HEK293 (cell line): ENCODE measurements at regions not wholly inside any gene's neighbourhood (a gene's known extent, or its start where the extent isn't known, plus 50 kb on each side); places are given as distances from the start of the nearest gene placed in this dataset.

Experiments
- OVOL3 ChIP-seq: fragments of 450-650 bp; formaldehyde crosslinking; IDR thresholded peaks from 2 replicates; pipeline ENCODE4 v1.5.1; 2016; ENCODE audit warnings: missing biosample characterization, missing genetic modification characterization
- ZBTB7A ChIP-seq: fragments of 450-650 bp; formaldehyde crosslinking; IDR thresholded peaks from 2 replicates; pipeline ENCODE4 v1.5.1; 2016; ENCODE audit warnings: low read depth, missing biosample characterization, missing genetic modification characterization
- ZNF274 ChIP-seq, 2 experiments: fragments of 200-500 bp in 1 of 2; fragments of 450-650 bp in 1 of 2; sonication (Bioruptor generic) in 1 of 2; formaldehyde crosslinking in 1 of 2; IDR thresholded peaks; 2 replicates each; pipeline versions ENCODE4 v1.5.1 to v1.6.1; 2014 to 2016; ENCODE audit warnings: borderline replicate concordance in 1 of 2, inconsistent platforms in 1 of 2, low read length in 1 of 2, missing biosample characterization in 1 of 2, missing genetic modification characterization in 1 of 2
- ZNF311 ChIP-seq: fragments of 450-650 bp; formaldehyde crosslinking; IDR thresholded peaks from 2 replicates; pipeline ENCODE4 v1.5.1; 2017; ENCODE audit warnings: missing biosample characterization, missing genetic modification characterization, borderline replicate concordance
- ZNF37A ChIP-seq: fragments of 450-650 bp; IDR thresholded peaks from 2 replicates; pipeline ENCODE4 v1.5.1; 2018; ENCODE audit warnings: missing biosample characterization, missing genetic modification characterization
- ZNF433 ChIP-seq: fragments of 450-650 bp; formaldehyde crosslinking; IDR thresholded peaks from 2 replicates; pipeline ENCODE4 v1.5.1; 2016; ENCODE audit warnings: missing biosample characterization, missing genetic modification characterization, low read depth
- ZNF670 ChIP-seq: fragments of 450-650 bp; formaldehyde crosslinking; IDR thresholded peaks from 2 replicates; pipeline ENCODE4 v1.5.1; 2016; ENCODE audit warnings: missing biosample characterization, missing genetic modification characterization, low read depth
- TF ChIP-seq, protein P1 (sequence below): fragments of 450-650 bp; formaldehyde crosslinking; IDR thresholded peaks from 2 replicates; pipeline ENCODE4 v1.5.1; 2016; ENCODE audit warnings: missing biosample characterization, missing genetic modification characterization
- TF ChIP-seq, protein P2 (sequence below): fragments of 450-650 bp; IDR thresholded peaks from 2 replicates; pipeline ENCODE4 v1.5.1; 2018; ENCODE audit warnings: missing biosample characterization, missing genetic modification characterization
- TF ChIP-seq, protein P3 (sequence below): fragments of 450-650 bp; formaldehyde crosslinking; IDR thresholded peaks from 2 replicates; pipeline ENCODE4 v1.5.1; 2016; ENCODE audit warnings: missing biosample characterization, missing genetic modification characterization
- TF ChIP-seq, protein P4 (sequence below): fragments of 450-650 bp; formaldehyde crosslinking; IDR thresholded peaks from 2 replicates; pipeline ENCODE4 v1.5.1; 2016; ENCODE audit warnings: missing biosample characterization, missing genetic modification characterization
- TF ChIP-seq, protein P5 (sequence below): fragments of 450-650 bp; formaldehyde crosslinking; IDR thresholded peaks from 2 replicates; pipeline ENCODE4 v1.5.1; 2016; ENCODE audit warnings: missing biosample characterization, missing genetic modification characterization, low read depth
- TF ChIP-seq, protein P6 (sequence below): fragments of 450-650 bp; formaldehyde crosslinking; IDR thresholded peaks from 2 replicates; pipeline ENCODE4 v1.5.0; 2017; ENCODE audit warnings: missing biosample characterization, missing genetic modification characterization, borderline replicate concordance
- TF ChIP-seq, protein P7 (sequence below): fragments of 450-650 bp; formaldehyde crosslinking; IDR thresholded peaks from 2 replicates; pipeline ENCODE4 v1.5.1; 2016; ENCODE audit warnings: missing biosample characterization, missing genetic modification characterization, low read depth

DNA sequence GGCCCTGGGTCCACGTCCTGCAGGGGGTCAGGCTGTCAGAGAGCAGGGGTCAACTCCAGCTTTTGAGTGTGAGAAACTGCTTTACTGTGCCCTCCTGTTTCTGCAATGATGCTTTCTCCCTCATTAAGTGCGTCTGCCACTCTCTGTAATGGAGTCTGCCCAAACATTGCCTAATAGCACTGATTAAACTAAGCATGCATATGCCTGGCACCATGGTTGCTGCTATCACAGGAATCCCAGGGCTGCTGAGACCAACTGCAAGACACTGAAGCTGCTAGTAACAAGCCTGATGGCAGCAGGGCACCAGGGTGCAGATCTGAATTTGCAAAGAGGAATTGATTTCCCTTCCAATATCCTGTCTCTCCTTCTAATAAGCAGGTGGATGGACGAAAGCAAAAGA, 125.3 kb downstream of the SLC24A2 start:
- TF ChIP-seq, protein P1, sequence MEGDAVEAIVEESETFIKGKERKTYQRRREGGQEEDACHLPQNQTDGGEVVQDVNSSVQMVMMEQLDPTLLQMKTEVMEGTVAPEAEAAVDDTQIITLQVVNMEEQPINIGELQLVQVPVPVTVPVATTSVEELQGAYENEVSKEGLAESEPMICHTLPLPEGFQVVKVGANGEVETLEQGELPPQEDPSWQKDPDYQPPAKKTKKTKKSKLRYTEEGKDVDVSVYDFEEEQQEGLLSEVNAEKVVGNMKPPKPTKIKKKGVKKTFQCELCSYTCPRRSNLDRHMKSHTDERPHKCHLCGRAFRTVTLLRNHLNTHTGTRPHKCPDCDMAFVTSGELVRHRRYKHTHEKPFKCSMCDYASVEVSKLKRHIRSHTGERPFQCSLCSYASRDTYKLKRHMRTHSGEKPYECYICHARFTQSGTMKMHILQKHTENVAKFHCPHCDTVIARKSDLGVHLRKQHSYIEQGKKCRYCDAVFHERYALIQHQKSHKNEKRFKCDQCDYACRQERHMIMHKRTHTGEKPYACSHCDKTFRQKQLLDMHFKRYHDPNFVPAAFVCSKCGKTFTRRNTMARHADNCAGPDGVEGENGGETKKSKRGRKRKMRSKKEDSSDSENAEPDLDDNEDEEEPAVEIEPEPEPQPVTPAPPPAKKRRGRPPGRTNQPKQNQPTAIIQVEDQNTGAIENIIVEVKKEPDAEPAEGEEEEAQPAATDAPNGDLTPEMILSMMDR (tag by site-specific recombination), result no peak
- TF ChIP-seq ZNF670 (tag by site-specific recombination) (no peak), ZNF433 (tag by site-specific recombination) (no peak), ZNF274 (IDR thresholded peaks at IDR 0.05; ENCODE audit: low read length) (no peak), ZNF274 (tag by site-specific recombination; IDR thresholded peaks at IDR 0.05; ENCODE audit: borderline replicate concordance) (no peak), ZNF37A (tag by site-specific recombination) (no peak), ZBTB7A (tag by site-specific recombination) (no peak), ZNF311 (no peak), OVOL3 (tag by site-specific recombination) (no peak)
- TF ChIP-seq, protein P2, sequence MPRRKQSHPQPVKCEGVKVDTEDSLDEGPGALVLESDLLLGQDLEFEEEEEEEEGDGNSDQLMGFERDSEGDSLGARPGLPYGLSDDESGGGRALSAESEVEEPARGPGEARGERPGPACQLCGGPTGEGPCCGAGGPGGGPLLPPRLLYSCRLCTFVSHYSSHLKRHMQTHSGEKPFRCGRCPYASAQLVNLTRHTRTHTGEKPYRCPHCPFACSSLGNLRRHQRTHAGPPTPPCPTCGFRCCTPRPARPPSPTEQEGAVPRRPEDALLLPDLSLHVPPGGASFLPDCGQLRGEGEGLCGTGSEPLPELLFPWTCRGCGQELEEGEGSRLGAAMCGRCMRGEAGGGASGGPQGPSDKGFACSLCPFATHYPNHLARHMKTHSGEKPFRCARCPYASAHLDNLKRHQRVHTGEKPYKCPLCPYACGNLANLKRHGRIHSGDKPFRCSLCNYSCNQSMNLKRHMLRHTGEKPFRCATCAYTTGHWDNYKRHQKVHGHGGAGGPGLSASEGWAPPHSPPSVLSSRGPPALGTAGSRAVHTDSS (tag by site-specific recombination), result no peak
- TF ChIP-seq, protein P3, sequence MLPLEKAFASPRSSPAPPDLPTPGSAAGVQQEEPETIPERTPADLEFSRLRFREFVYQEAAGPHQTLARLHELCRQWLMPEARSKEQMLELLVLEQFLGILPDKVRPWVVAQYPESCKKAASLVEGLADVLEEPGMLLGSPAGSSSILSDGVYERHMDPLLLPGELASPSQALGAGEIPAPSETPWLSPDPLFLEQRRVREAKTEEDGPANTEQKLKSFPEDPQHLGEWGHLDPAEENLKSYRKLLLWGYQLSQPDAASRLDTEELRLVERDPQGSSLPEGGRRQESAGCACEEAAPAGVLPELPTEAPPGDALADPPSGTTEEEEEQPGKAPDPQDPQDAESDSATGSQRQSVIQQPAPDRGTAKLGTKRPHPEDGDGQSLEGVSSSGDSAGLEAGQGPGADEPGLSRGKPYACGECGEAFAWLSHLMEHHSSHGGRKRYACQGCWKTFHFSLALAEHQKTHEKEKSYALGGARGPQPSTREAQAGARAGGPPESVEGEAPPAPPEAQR (tag by site-specific recombination), result no peak
- TF ChIP-seq, protein P4, sequence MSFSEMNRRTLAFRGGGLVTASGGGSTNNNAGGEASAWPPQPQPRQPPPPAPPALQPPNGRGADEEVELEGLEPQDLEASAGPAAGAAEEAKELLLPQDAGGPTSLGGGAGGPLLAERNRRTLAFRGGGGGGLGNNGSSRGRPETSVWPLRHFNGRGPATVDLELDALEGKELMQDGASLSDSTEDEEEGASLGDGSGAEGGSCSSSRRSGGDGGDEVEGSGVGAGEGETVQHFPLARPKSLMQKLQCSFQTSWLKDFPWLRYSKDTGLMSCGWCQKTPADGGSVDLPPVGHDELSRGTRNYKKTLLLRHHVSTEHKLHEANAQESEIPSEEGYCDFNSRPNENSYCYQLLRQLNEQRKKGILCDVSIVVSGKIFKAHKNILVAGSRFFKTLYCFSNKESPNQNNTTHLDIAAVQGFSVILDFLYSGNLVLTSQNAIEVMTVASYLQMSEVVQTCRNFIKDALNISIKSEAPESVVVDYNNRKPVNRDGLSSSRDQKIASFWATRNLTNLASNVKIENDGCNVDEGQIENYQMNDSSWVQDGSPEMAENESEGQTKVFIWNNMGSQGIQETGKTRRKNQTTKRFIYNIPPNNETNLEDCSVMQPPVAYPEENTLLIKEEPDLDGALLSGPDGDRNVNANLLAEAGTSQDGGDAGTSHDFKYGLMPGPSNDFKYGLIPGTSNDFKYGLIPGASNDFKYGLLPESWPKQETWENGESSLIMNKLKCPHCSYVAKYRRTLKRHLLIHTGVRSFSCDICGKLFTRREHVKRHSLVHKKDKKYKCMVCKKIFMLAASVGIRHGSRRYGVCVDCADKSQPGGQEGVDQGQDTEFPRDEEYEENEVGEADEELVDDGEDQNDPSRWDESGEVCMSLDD (tag by site-specific recombination), result no peak
- TF ChIP-seq, protein P5, sequence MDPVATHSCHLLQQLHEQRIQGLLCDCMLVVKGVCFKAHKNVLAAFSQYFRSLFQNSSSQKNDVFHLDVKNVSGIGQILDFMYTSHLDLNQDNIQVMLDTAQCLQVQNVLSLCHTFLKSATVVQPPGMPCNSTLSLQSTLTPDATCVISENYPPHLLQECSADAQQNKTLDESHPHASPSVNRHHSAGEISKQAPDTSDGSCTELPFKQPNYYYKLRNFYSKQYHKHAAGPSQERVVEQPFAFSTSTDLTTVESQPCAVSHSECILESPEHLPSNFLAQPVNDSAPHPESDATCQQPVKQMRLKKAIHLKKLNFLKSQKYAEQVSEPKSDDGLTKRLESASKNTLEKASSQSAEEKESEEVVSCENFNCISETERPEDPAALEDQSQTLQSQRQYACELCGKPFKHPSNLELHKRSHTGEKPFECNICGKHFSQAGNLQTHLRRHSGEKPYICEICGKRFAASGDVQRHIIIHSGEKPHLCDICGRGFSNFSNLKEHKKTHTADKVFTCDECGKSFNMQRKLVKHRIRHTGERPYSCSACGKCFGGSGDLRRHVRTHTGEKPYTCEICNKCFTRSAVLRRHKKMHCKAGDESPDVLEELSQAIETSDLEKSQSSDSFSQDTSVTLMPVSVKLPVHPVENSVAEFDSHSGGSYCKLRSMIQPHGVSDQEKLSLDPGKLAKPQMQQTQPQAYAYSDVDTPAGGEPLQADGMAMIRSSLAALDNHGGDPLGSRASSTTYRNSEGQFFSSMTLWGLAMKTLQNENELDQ (tag by site-specific recombination), result no peak
- TF ChIP-seq, protein P6, sequence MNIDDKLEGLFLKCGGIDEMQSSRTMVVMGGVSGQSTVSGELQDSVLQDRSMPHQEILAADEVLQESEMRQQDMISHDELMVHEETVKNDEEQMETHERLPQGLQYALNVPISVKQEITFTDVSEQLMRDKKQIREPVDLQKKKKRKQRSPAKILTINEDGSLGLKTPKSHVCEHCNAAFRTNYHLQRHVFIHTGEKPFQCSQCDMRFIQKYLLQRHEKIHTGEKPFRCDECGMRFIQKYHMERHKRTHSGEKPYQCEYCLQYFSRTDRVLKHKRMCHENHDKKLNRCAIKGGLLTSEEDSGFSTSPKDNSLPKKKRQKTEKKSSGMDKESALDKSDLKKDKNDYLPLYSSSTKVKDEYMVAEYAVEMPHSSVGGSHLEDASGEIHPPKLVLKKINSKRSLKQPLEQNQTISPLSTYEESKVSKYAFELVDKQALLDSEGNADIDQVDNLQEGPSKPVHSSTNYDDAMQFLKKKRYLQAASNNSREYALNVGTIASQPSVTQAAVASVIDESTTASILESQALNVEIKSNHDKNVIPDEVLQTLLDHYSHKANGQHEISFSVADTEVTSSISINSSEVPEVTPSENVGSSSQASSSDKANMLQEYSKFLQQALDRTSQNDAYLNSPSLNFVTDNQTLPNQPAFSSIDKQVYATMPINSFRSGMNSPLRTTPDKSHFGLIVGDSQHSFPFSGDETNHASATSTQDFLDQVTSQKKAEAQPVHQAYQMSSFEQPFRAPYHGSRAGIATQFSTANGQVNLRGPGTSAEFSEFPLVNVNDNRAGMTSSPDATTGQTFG (tag by site-specific recombination), result no peak
- TF ChIP-seq, protein P7, sequence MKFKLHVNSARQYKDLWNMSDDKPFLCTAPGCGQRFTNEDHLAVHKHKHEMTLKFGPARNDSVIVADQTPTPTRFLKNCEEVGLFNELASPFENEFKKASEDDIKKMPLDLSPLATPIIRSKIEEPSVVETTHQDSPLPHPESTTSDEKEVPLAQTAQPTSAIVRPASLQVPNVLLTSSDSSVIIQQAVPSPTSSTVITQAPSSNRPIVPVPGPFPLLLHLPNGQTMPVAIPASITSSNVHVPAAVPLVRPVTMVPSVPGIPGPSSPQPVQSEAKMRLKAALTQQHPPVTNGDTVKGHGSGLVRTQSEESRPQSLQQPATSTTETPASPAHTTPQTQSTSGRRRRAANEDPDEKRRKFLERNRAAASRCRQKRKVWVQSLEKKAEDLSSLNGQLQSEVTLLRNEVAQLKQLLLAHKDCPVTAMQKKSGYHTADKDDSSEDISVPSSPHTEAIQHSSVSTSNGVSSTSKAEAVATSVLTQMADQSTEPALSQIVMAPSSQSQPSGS (tag by site-specific recombination), result no peak
